Esophagus muscularis mucosa (tissue), 4 donors: ENCODE measurements at regions not wholly inside any gene's neighbourhood (a gene's known extent, or its start where the extent isn't known, plus 50 kb on each side); places are given as distances from the start of the nearest gene placed in this dataset.

Experiments
- DNase-seq: peaks from one replicate; pipeline ENCODE4 v3.0.0-alpha.2; 2017; ENCODE audit errors: extremely low spot score
- H3K27ac ChIP-seq, 4 donors: fragments of 200-600 bp; sonication (generic); replicated peaks in 1 of 4; 1 replicate in 3 of 4; 2 replicates in 1 of 4; pipeline ENCODE4 v1.5.1; 2016 to 2019; ENCODE audit warnings: mild to moderate bottlenecking in 1 of 4
- H3K27me3 ChIP-seq, 4 donors: fragments of 200-600 bp; sonication (generic); one replicate each; pipeline versions ENCODE4 v1.5.1 to v1.6.0; 2016 to 2019
- H3K36me3 ChIP-seq, 4 donors: fragments of 200-600 bp; sonication (generic); one replicate each; pipeline ENCODE4 v1.5.1; 2016 to 2019
- H3K4me1 ChIP-seq, 4 donors: fragments of 200-600 bp; sonication (generic); one replicate each; pipeline ENCODE4 v1.5.1; 2016 to 2019
- H3K4me3 ChIP-seq, 4 donors: fragments of 200-600 bp; sonication (generic); 1 replicate in 2 of 4; 2 replicates in 2 of 4; pipeline ENCODE4 v1.5.1; 2016 to 2019; ENCODE audit warnings: mild to moderate bottlenecking in 4 of 4, moderate library complexity in 1 of 4
- H3K9me3 ChIP-seq, 4 donors: fragments of 200-600 bp; sonication (generic); 1 replicate in 3 of 4; 2 replicates in 1 of 4; pipeline ENCODE4 v1.5.1; 2016 to 2019
- EP300 ChIP-seq: sonication (generic); formaldehyde crosslinking; IDR thresholded peaks from one replicate; pipeline ENCODE4 v1.6.1; 2017; ENCODE audit warnings: antibody characterized with exemption
- POLR2A ChIP-seq: fragments of 450-650 bp; IDR thresholded peaks from one replicate; pipeline ENCODE4 v1.6.1; 2017; ENCODE audit warnings: antibody characterized with exemption, moderate library complexity, mild to moderate bottlenecking, low read depth
- POLR2AphosphoS5 ChIP-seq, 2 donors: sonication (generic); formaldehyde crosslinking; IDR thresholded peaks; one replicate each; pipeline ENCODE4 v1.6.1; 2017; ENCODE audit warnings: antibody characterized with exemption in 2 of 2
- WGBS: methylation state at CpG from one replicate; pipeline ENCODE4 v1.1.5; 2018; 5-methylcytosine and 5-hydroxymethylcytosine counted together
- intact Hi-C: fragments of 100-400 bp; cut with DNase I; formaldehyde crosslinking; loops from one replicate; pipeline ENCODE4 v1.15.1; 2023
- TF ChIP-seq, protein P1 (sequence below), 3 experiments: fragments of 200-600 bp in 2 of 3; fragments of 450-650 bp in 1 of 3; sonication (generic) in 2 of 3; IDR thresholded peaks; one replicate each; pipeline ENCODE4 v1.5.1; 2017 to 2019; ENCODE audit warnings: antibody characterized with exemption in 3 of 3, mild to moderate bottlenecking in 2 of 3, moderate library complexity in 1 of 3

DNA sequence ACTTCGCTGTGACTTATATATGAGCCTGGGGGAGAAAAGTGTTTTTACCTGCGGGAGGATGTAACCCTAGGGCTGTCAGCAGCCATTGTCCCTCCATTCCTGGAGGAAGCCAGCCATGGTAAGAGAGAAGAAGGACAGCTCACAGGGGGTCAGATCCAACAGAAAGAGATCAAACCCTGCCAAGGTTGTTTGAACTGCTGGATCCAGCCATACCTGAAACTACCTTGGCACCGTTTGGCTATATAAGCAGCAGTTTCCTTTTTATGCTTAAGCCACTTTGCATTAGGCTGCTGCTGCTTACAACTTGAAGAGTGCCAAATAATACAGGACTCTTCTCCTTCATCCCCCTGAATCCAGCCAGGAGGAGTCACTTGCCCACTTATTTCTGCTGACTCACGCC is 205.5 kb downstream of the PHETA1 start:
- peaks cover 0 to 17% (median 0%) of the 10 kb centered on the region in 4 donors for H3K27me3 ChIP-seq
- H3K4me3 ChIP-seq: no peak overlapping the region
- TF ChIP-seq POLR2A: no peak
- TF ChIP-seq, protein P1, sequence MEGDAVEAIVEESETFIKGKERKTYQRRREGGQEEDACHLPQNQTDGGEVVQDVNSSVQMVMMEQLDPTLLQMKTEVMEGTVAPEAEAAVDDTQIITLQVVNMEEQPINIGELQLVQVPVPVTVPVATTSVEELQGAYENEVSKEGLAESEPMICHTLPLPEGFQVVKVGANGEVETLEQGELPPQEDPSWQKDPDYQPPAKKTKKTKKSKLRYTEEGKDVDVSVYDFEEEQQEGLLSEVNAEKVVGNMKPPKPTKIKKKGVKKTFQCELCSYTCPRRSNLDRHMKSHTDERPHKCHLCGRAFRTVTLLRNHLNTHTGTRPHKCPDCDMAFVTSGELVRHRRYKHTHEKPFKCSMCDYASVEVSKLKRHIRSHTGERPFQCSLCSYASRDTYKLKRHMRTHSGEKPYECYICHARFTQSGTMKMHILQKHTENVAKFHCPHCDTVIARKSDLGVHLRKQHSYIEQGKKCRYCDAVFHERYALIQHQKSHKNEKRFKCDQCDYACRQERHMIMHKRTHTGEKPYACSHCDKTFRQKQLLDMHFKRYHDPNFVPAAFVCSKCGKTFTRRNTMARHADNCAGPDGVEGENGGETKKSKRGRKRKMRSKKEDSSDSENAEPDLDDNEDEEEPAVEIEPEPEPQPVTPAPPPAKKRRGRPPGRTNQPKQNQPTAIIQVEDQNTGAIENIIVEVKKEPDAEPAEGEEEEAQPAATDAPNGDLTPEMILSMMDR (IDR thresholded peaks at IDR 0.05): no peak
- TF ChIP-seq EP300: no peak
- no peak for TF ChIP-seq POLR2AphosphoS5 (IDR thresholded peaks at IDR 0.05)
- peaks cover 0 to 6% (median 3%) of the 10 kb centered on the region in 4 donors for H3K4me1 ChIP-seq
- intact Hi-C loops: no loop called here
- DNase-seq: no peak
- H3K9me3 ChIP-seq: no peaks in the 10 kb centered on the region
- no peaks in the 10 kb centered on the region for H3K36me3 ChIP-seq
- no peak overlapping the region for H3K27ac ChIP-seq
- WGBS: 89% methylated on average over 4 of the region's 4 CpGs

DNA sequence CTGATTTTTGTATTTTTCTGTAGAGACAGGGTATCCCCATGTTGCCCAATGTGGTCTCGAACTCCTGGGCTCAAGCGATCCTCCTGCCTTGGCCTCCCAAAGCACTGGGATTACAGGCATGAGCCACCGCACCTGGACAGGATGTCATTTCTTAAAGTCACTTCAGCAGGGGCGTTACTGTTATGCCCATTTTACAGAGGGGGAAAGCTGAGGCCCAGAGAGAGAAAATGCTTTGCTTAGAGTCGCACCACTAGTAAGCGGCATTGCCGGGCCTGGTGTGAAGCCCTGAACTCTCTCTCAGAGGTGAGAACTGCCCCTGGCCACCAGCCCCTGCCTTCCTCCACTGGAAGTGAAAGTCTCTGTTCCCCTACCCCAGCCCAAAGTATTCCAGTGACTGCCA is 207.0 kb downstream of the PHETA1 start:
- Histone ChIP-seq H3K4me1 (peaks cover 0 to 5% (median 2%) of the 10 kb centered on the region in 4 donors), H3K9me3 (no peaks in the 10 kb centered on the region), H3K27me3 (peaks cover 0 to 8% (median 0%) of the 10 kb centered on the region in 4 donors), H3K4me3 (no peak overlapping the region), H3K27ac (no peak overlapping the region), H3K36me3 (no peaks in the 10 kb centered on the region)
- TF ChIP-seq POLR2AphosphoS5 (IDR thresholded peaks at IDR 0.05) (no peak), POLR2A (no peak), EP300 (no peak)
- TF ChIP-seq, protein P1 (IDR thresholded peaks at IDR 0.05): no peak
- no peak for DNase-seq
- intact Hi-C loops: no loop called here
- 98% methylated on average over 7 of the region's 7 CpGs for WGBS

GRCh38 chr12:111160350-111161241 is 208.3 kb downstream of the PHETA1 start:
- 71% methylated on average over 15 of the region's 25 CpGs for WGBS
- Histone ChIP-seq H3K27ac (no peak overlapping the region), H3K36me3 (no peaks in the 10 kb centered on the region), H3K9me3 (no peaks in the 10 kb centered on the region), H3K4me3 (no peak overlapping the region), H3K4me1 (no peaks in the 10 kb centered on the region), H3K27me3 (peaks cover 0 to 8% (median 3%) of the 10 kb centered on the region in 4 donors)
- DNase-seq: no peak
- intact Hi-C loops: no loop called here
- TF ChIP-seq POLR2A (no peak), EP300 (no peak), POLR2AphosphoS5 (IDR thresholded peaks at IDR 0.05) (no peak)
- TF ChIP-seq, protein P1 (IDR thresholded peaks at IDR 0.05): no peak

GRCh38 chr12:111158992-111159391 is 209.9 kb downstream of the PHETA1 start:
- DNase-seq: no peak
- 96% methylated on average over 8 of the region's 8 CpGs for WGBS
- intact Hi-C loops: no loop called here

More at GRCh38 chr12:111158992-111159391, 209.9 kb downstream of the PHETA1 start:
- no peaks in the 10 kb centered on the region for H3K36me3 ChIP-seq
- no peak overlapping the region for H3K4me3 ChIP-seq
- no peaks in the 10 kb centered on the region for H3K4me1 ChIP-seq
- TF ChIP-seq POLR2AphosphoS5 (IDR thresholded peaks at IDR 0.05): no peak
- no peak for TF ChIP-seq POLR2A
- TF ChIP-seq EP300: no peak
- TF ChIP-seq, protein P1 (IDR thresholded peaks at IDR 0.05): no peak
- H3K27ac ChIP-seq: no peak overlapping the region
- no peaks in the 10 kb centered on the region for H3K9me3 ChIP-seq
- H3K27me3 ChIP-seq: peaks cover 0 to 24% (median 3%) of the 10 kb centered on the region in 4 donors
